MCF 10A (cell line): ENCODE measurements at regions not wholly inside any gene's neighbourhood (a gene's known extent, or its start where the extent isn't known, plus 50 kb on each side); places are given as distances from the start of the nearest gene placed in this dataset.
A peak's percentile ranks its signal among the peaks of the same experiment; 100 is the strongest.

ENCODE experiments used
- BruUV-seq: library from RNA; stranded (reverse); fragments of 400-500 nt; replicated peaks from 2 replicates; lab custom pipeline; 2021; lab: Mats Ljungman, UMichigan
- CTCF ChIA-PET: fragments of 300-600 bp; sonication (Branson Sonifier 250); formaldehyde crosslinking; extraction: SDS; loops from one replicate; lab custom pipeline; 2021; ENCODE audit warnings: antibody characterized with exemption, inconsistent platforms; lab: Yijun Ruan, JAX
- POLR2A ChIA-PET: fragments of 300-600, 350-650 bp; sonication (Branson Sonifier 250); formaldehyde crosslinking; extraction: SDS; loops from one replicate; lab custom pipeline; 2020; ENCODE audit warnings: antibody characterized with exemption, inconsistent platforms; lab: Yijun Ruan, JAX
- DNase-seq: peaks from one replicate; pipeline ENCODE4 v3.0.0-alpha.2; 2018; ENCODE audit not compliant: unreplicated experiment
- H3K27ac Mint-ChIP-seq: one replicate; pipeline ENCODE4 v1.8.0; 2022; ENCODE audit warnings: mild to moderate bottlenecking, low read depth, mixed read lengths; ENCODE audit not compliant: unreplicated experiment
- H3K27me3 Mint-ChIP-seq: one replicate; pipeline ENCODE4 v1.8.0; 2022; ENCODE audit warnings: mixed read lengths; ENCODE audit not compliant: insufficient read depth, unreplicated experiment
- H3K36me3 Mint-ChIP-seq: one replicate; pipeline ENCODE4 v1.8.0; 2022; ENCODE audit warnings: mild to moderate bottlenecking, moderate library complexity, mixed read lengths; ENCODE audit not compliant: insufficient read depth, unreplicated experiment
- H3K4me1 Mint-ChIP-seq: one replicate; pipeline ENCODE4 v1.8.0; 2022; ENCODE audit warnings: mixed read lengths; ENCODE audit not compliant: insufficient read depth, unreplicated experiment
- H3K4me3 Mint-ChIP-seq: one replicate; pipeline ENCODE4 v1.8.0; 2022; ENCODE audit warnings: mild to moderate bottlenecking, moderate library complexity, mixed read lengths; ENCODE audit not compliant: unreplicated experiment
- H3K9me3 Mint-ChIP-seq: one replicate; pipeline ENCODE4 v1.8.0; 2022; ENCODE audit warnings: mixed read lengths; ENCODE audit not compliant: unreplicated experiment
- CTCF ChIP-seq: fragments of 200-600 bp; IDR thresholded peaks from one replicate; pipeline ENCODE4 v1.8.0; 2022; ENCODE audit warnings: antibody characterized with exemption, mild to moderate bottlenecking; ENCODE audit not compliant: unreplicated experiment
- intact Hi-C: fragments of 100-400 bp; cut with micrococcal nuclease; formaldehyde crosslinking; loops from 2 replicates; pipeline ENCODE4 v1.14.1; 2022

- Mint-ChIP-seq H3K4me1 (no peaks in the 10 kb centered on the region), H3K36me3 (no peaks in the 10 kb centered on the region), H3K27ac (no peak overlapping the region), H3K27me3 (peaks cover 29% of the 10 kb centered on the region), H3K9me3 (no peaks in the 10 kb centered on the region), H3K4me3 (no peak overlapping the region)
- no TSS peak for BruUV-seq
- DNase-seq, result no peak
- no peak for TF ChIP-seq CTCF
- ChIA-PET POLR2A (no interaction called here), CTCF (interaction anchor here (1.7 to 2.3 kb wide), 2 partner anchors 12 to 963 kb away, joined by 5 to 7 read pairs; no protein-coding TSS in a partner anchor)
- intact Hi-C loops, result no loop called here
Observed at GRCh38 chrX:20517565-20517964, 250.9 kb upstream of the RPS6KA3 start.

- POLR2A ChIA-PET, result interaction anchor here (1.4 kb wide), 1 partner anchor 13 kb away, joined by 6 read pairs; no protein-coding TSS in a partner anchor
- no peaks in the 10 kb centered on the region for H3K4me1 Mint-ChIP-seq
- intact Hi-C loops, result no loop called here
Observed at GRCh38 chrX:20515841-20516461, 249.2 kb upstream of the RPS6KA3 start.

GRCh38 chrX:20514358-20514757 lies 247.6 kb upstream of the RPS6KA3 start:
- intact Hi-C loops, result no loop called here
- ChIA-PET CTCF (no interaction called here), POLR2A (no interaction called here)
- H3K36me3 Mint-ChIP-seq, result no peaks in the 10 kb centered on the region
- no peak overlapping the region for H3K4me3 Mint-ChIP-seq
- no peaks in the 10 kb centered on the region for H3K9me3 Mint-ChIP-seq
- no peak overlapping the region for H3K27ac Mint-ChIP-seq
- H3K27me3 Mint-ChIP-seq, result peaks cover 28% of the 10 kb centered on the region
- H3K4me1 Mint-ChIP-seq, result no peaks in the 10 kb centered on the region
- DNase-seq, result peak; percentile 68
- TF ChIP-seq CTCF, result no peak
- BruUV-seq, result no TSS peak

More at GRCh38 chrX:20515841-20516461, 249.2 kb upstream of the RPS6KA3 start:
- Mint-ChIP-seq H3K4me3 (no peak overlapping the region), H3K9me3 (no peaks in the 10 kb centered on the region), H3K27ac (no peak overlapping the region), H3K27me3 (peaks cover 29% of the 10 kb centered on the region), H3K36me3 (no peaks in the 10 kb centered on the region)
- no peak for TF ChIP-seq CTCF
- CTCF ChIA-PET, result interaction anchor here (0.7 to 2.3 kb wide), 5 partner anchors 11 to 1210 kb away, joined by 3 to 7 read pairs (median 4); no protein-coding TSS in a partner anchor
- BruUV-seq, result no TSS peak
- DNase-seq, result peak; percentile 80

- no peak overlapping the region for H3K4me3 Mint-ChIP-seq
Observed at GRCh38 chrX:20513185-20513584, 246.5 kb upstream of the RPS6KA3 start.

More at GRCh38 chrX:20513185-20513584, 246.5 kb upstream of the RPS6KA3 start:
- DNase-seq, result no peak
- BruUV-seq, result no TSS peak
- POLR2A ChIA-PET, result interaction anchor here (0.7 kb wide), 1 partner anchor 527 kb away, joined by 3 read pairs; no protein-coding TSS in a partner anchor
- TF ChIP-seq CTCF, result no peak
- Mint-ChIP-seq H3K36me3 (no peaks in the 10 kb centered on the region), H3K27ac (peak overlapping the region; percentile 15), H3K9me3 (no peaks in the 10 kb centered on the region), H3K27me3 (peaks cover 28% of the 10 kb centered on the region), H3K4me1 (no peaks in the 10 kb centered on the region)
- CTCF ChIA-PET, result interaction anchor here (1.3 kb wide), 1 partner anchor 17 kb away, joined by 3 read pairs; no protein-coding TSS in a partner anchor
- intact Hi-C loops, result no loop called here
